ENCODE measurements at regions not wholly inside any gene's neighbourhood (a gene's known extent, or its start where the extent isn't known, plus 50 kb on each side); places are given as distances from the start of the nearest gene placed in this dataset.

- no peaks in the 10 kb centered on the region for H3K4me1 ChIP-seq (ENCODE audit: control extremely low read depth in 1 of 4, control insufficient read depth in 4 of 4, insufficient read depth in 4 of 4, low read length in 3 of 4)
- H3K27me3 ChIP-seq (replicated peaks in 2 of 5; ENCODE audit: control insufficient read depth in 4 of 5, insufficient read depth in 5 of 5, low read length in 4 of 5): no peaks in the 10 kb centered on the region
- POLR2A ChIA-PET: no interaction called here
- no peak overlapping the region for H3K4me3 ChIP-seq (ENCODE audit: control insufficient read depth in 1 of 7, extremely low read depth in 1 of 7, insufficient read depth in 4 of 7, low read depth in 2 of 7, low read length in 6 of 7)
- peaks cover 0 to 11% (median 6%) of the 10 kb centered on the region in 5 experiments for H3K9me3 ChIP-seq (ENCODE audit: control extremely low read depth in 1 of 5, control insufficient read depth in 4 of 5, insufficient read depth in 2 of 5, low read depth in 1 of 5, low read length in 4 of 5)
- H3K36me3 ChIP-seq (ENCODE audit: control insufficient read depth in 4 of 4, insufficient read depth in 4 of 4, low read length in 3 of 4): no peaks in the 10 kb centered on the region
- DNase-seq: no peak
- no peak overlapping the region for H3K27ac ChIP-seq (ENCODE audit: insufficient read depth in 1 of 2, low read depth in 1 of 2, low read length in 2 of 2, poor library complexity in 1 of 2, severe bottlenecking in 2 of 2)
- 87% methylated on average over 3 of the region's 3 CpGs for WGBS (ENCODE audit: insufficient coverage)
- CTCF ChIA-PET: no interaction called here
Observed at GRCh38 chr6:133171989-133172604, 69.1 kb upstream of the EYA4 start.

DNA sequence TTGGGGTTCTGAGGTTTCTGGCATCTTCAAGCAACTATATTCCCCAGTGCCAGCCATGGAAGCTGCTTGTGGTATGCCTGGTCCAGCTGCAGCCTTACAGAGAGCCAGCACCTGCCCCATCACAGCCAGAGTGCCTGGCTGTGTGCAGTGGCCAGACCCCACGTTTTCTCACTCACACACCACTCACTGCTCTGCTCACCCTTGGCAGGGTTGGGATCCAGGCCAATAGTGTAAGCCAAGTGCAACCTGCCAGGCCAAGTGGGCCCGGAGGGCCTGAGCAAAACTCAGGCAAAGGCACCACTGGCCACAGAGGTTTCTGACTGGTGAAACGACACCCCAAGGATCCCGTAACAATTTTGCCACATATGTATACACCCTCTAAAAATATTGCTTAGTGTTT lies 67.9 kb upstream of the EYA4 start:
- WGBS (ENCODE audit: insufficient coverage): 71% methylated on average over 2 of the region's 4 CpGs
- Histone ChIP-seq H3K27me3 (replicated peaks in 2 of 5; ENCODE audit: control insufficient read depth in 4 of 5, insufficient read depth in 5 of 5, low read length in 4 of 5) (no peaks in the 10 kb centered on the region), H3K36me3 (ENCODE audit: control insufficient read depth in 4 of 4, insufficient read depth in 4 of 4, low read length in 3 of 4) (no peaks in the 10 kb centered on the region), H3K4me3 (ENCODE audit: control insufficient read depth in 1 of 7, extremely low read depth in 1 of 7, insufficient read depth in 4 of 7, low read depth in 2 of 7, low read length in 6 of 7) (no peak overlapping the region), H3K9me3 (ENCODE audit: control extremely low read depth in 1 of 5, control insufficient read depth in 4 of 5, insufficient read depth in 2 of 5, low read depth in 1 of 5, low read length in 4 of 5) (peaks cover 0 to 11% (median 7%) of the 10 kb centered on the region in 5 experiments), H3K4me1 (ENCODE audit: control extremely low read depth in 1 of 4, control insufficient read depth in 4 of 4, insufficient read depth in 4 of 4, low read length in 3 of 4) (no peaks in the 10 kb centered on the region), H3K27ac (ENCODE audit: insufficient read depth in 1 of 2, low read depth in 1 of 2, low read length in 2 of 2, poor library complexity in 1 of 2, severe bottlenecking in 2 of 2) (no peak overlapping the region)
- no peak for DNase-seq
- POLR2A ChIA-PET: no interaction called here
- CTCF ChIA-PET: no interaction called here

GRCh38 chr6:133179481-133179880 lies 61.7 kb upstream of the EYA4 start:
- DNase-seq: no peak
- H3K27ac ChIP-seq (ENCODE audit: insufficient read depth in 1 of 2, low read depth in 1 of 2, low read length in 2 of 2, poor library complexity in 1 of 2, severe bottlenecking in 2 of 2): no peak overlapping the region
- H3K27me3 ChIP-seq (replicated peaks in 2 of 5; ENCODE audit: control insufficient read depth in 4 of 5, insufficient read depth in 5 of 5, low read length in 4 of 5): peaks cover 0 to 4% (median 2%) of the 10 kb centered on the region in 5 experiments
- POLR2A ChIA-PET: no interaction called here
- H3K9me3 ChIP-seq (ENCODE audit: control extremely low read depth in 1 of 5, control insufficient read depth in 4 of 5, insufficient read depth in 2 of 5, low read depth in 1 of 5, low read length in 4 of 5): peaks cover 0 to 2% (median 0%) of the 10 kb centered on the region in 5 experiments
- H3K4me3 ChIP-seq (ENCODE audit: control insufficient read depth in 1 of 7, extremely low read depth in 1 of 7, insufficient read depth in 4 of 7, low read depth in 2 of 7, low read length in 6 of 7): no peak overlapping the region
- CTCF ChIA-PET: no interaction called here
- H3K36me3 ChIP-seq (ENCODE audit: control insufficient read depth in 4 of 4, insufficient read depth in 4 of 4, low read length in 3 of 4): no peaks in the 10 kb centered on the region
- no peaks in the 10 kb centered on the region for H3K4me1 ChIP-seq (ENCODE audit: control extremely low read depth in 1 of 4, control insufficient read depth in 4 of 4, insufficient read depth in 4 of 4, low read length in 3 of 4)

DNA sequence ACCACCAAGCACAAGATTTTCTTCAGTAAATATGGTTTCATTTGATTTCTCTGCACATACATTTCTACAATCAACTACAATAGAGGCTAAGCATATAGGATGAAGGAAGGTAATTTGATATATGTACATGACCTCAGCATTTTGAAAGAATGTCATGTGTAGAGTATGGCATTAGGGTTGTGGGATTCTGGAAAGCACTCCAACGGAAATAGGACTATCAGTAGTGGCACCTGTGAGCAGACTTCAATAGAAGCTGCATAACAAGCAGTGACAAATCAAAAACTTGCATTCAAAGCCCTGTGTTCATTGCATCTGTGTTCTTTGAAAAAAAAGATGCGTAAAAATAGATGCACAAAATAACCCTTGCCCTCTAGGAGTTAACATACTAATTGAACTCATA lies 57.5 kb upstream of the EYA4 start:
- DNase-seq: no peak
- no peak overlapping the region for H3K4me3 ChIP-seq (ENCODE audit: control insufficient read depth in 1 of 7, extremely low read depth in 1 of 7, insufficient read depth in 4 of 7, low read depth in 2 of 7, low read length in 6 of 7)
- no peaks in the 10 kb centered on the region for H3K9me3 ChIP-seq (ENCODE audit: control extremely low read depth in 1 of 5, control insufficient read depth in 4 of 5, insufficient read depth in 2 of 5, low read depth in 1 of 5, low read length in 4 of 5)
- WGBS (ENCODE audit: insufficient coverage): 88% methylated on average over 1 of the region's 2 CpGs
- no peaks in the 10 kb centered on the region for H3K36me3 ChIP-seq (ENCODE audit: control insufficient read depth in 4 of 4, insufficient read depth in 4 of 4, low read length in 3 of 4)
- no peaks in the 10 kb centered on the region for H3K4me1 ChIP-seq (ENCODE audit: control extremely low read depth in 1 of 4, control insufficient read depth in 4 of 4, insufficient read depth in 4 of 4, low read length in 3 of 4)
- ChIA-PET POLR2A (no interaction called here), CTCF (interaction anchor here (1.2 kb wide), 1 partner anchor 369 kb away, joined by 3 read pairs; no protein-coding TSS in a partner anchor)
- H3K27me3 ChIP-seq (replicated peaks in 2 of 5; ENCODE audit: control insufficient read depth in 4 of 5, insufficient read depth in 5 of 5, low read length in 4 of 5): peaks cover 0 to 5% (median 2%) of the 10 kb centered on the region in 5 experiments
- no peak overlapping the region for H3K27ac ChIP-seq (ENCODE audit: insufficient read depth in 1 of 2, low read depth in 1 of 2, low read length in 2 of 2, poor library complexity in 1 of 2, severe bottlenecking in 2 of 2)

DNA sequence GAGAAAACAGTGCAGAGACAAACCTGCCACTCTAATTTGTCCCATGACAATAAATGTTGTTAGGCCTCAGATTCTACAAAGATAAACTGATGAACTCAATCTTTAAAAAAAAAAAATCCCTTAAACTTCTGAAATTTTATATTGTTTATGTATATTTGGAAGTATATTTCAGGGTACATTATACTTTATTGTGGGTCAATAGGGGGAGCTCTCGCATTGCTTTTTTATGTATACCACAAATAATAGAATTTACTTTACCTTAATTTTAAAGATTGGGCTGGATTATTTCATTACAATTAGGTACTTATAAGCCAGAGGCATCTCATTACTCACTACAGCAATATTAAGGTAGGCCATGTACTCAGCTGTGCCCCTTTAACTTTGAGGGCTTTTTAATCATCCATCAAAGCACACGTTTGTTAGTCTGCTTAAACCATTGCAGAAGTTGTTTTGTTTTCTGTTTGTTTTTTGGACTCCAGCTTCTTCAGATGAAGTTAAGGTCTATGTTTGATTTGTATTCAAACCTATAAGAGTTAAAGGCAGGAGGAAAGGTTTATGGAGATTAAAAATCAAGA lies 56.3 kb upstream of the EYA4 start:
- peak; percentile 7 to 43 (median 27) for DNase-seq
- Histone ChIP-seq H3K36me3 (ENCODE audit: control insufficient read depth in 4 of 4, insufficient read depth in 4 of 4, low read length in 3 of 4) (no peaks in the 10 kb centered on the region), H3K27me3 (replicated peaks in 2 of 5; ENCODE audit: control insufficient read depth in 4 of 5, insufficient read depth in 5 of 5, low read length in 4 of 5) (peaks cover 0 to 9% (median 3%) of the 10 kb centered on the region in 5 experiments), H3K9me3 (ENCODE audit: control extremely low read depth in 1 of 5, control insufficient read depth in 4 of 5, insufficient read depth in 2 of 5, low read depth in 1 of 5, low read length in 4 of 5) (no peaks in the 10 kb centered on the region), H3K4me1 (ENCODE audit: control extremely low read depth in 1 of 4, control insufficient read depth in 4 of 4, insufficient read depth in 4 of 4, low read length in 3 of 4) (no peaks in the 10 kb centered on the region), H3K4me3 (ENCODE audit: control insufficient read depth in 1 of 7, extremely low read depth in 1 of 7, insufficient read depth in 4 of 7, low read depth in 2 of 7, low read length in 6 of 7) (no peak overlapping the region), H3K27ac (ENCODE audit: insufficient read depth in 1 of 2, low read depth in 1 of 2, low read length in 2 of 2, poor library complexity in 1 of 2, severe bottlenecking in 2 of 2) (no peak overlapping the region)
- no CpG with 5 or more reads among the region's 2 CpGs for WGBS (ENCODE audit: insufficient coverage)
- ChIA-PET POLR2A (no interaction called here), CTCF (interaction anchor here (0.9 to 1.6 kb wide), 3 partner anchors 9 to 367 kb away, joined by 3 to 6 read pairs (median 4); no protein-coding TSS in a partner anchor)

GRCh38 chr6:133185731-133186130 lies 55.4 kb upstream of the EYA4 start:
- no peaks in the 10 kb centered on the region for H3K4me1 ChIP-seq (ENCODE audit: control extremely low read depth in 1 of 4, control insufficient read depth in 4 of 4, insufficient read depth in 4 of 4, low read length in 3 of 4)
- POLR2A ChIA-PET: no interaction called here
- H3K27ac ChIP-seq (ENCODE audit: insufficient read depth in 1 of 2, low read depth in 1 of 2, low read length in 2 of 2, poor library complexity in 1 of 2, severe bottlenecking in 2 of 2): no peak overlapping the region
- CTCF ChIA-PET: interaction anchor here (0.9 to 1.6 kb wide), 3 partner anchors 8 to 366 kb away, joined by 3 to 6 read pairs (median 4); no protein-coding TSS in a partner anchor
- H3K4me3 ChIP-seq (ENCODE audit: control insufficient read depth in 1 of 7, extremely low read depth in 1 of 7, insufficient read depth in 4 of 7, low read depth in 2 of 7, low read length in 6 of 7): no peak overlapping the region
- WGBS (ENCODE audit: insufficient coverage): no CpG with 5 or more reads among the region's 4 CpGs
- peaks cover under 1 to 12% (median 4%) of the 10 kb centered on the region in 5 experiments for H3K27me3 ChIP-seq (replicated peaks in 2 of 5; ENCODE audit: control insufficient read depth in 4 of 5, insufficient read depth in 5 of 5, low read length in 4 of 5)
- H3K36me3 ChIP-seq (ENCODE audit: control insufficient read depth in 4 of 4, insufficient read depth in 4 of 4, low read length in 3 of 4): no peaks in the 10 kb centered on the region
- H3K9me3 ChIP-seq (ENCODE audit: control extremely low read depth in 1 of 5, control insufficient read depth in 4 of 5, insufficient read depth in 2 of 5, low read depth in 1 of 5, low read length in 4 of 5): no peaks in the 10 kb centered on the region
- DNase-seq: no peak

DNA sequence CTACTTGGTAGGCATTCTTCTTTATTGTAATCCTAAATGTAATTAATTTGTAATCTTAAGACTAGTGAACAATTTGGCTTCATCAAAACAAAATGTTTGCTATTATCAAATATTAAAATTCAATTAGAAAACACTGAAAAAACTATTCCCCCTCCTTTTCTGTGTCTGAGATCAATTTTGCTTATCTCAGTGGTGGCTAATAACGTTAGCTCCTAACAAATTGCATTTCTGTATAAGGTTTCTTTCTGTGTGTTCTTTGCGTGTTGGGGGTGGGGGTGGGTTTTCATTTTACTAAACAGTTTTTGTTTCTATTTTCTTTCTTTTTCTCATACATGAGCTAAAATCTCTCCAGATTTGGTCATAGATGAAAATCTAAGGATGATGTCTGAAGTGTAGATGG lies 54.0 kb upstream of the EYA4 start:
- no peak overlapping the region for H3K27ac ChIP-seq (ENCODE audit: insufficient read depth in 1 of 2, low read depth in 1 of 2, low read length in 2 of 2, poor library complexity in 1 of 2, severe bottlenecking in 2 of 2)
- no peaks in the 10 kb centered on the region for H3K4me1 ChIP-seq (ENCODE audit: control extremely low read depth in 1 of 4, control insufficient read depth in 4 of 4, insufficient read depth in 4 of 4, low read length in 3 of 4)
- DNase-seq: no peak
- POLR2A ChIA-PET: no interaction called here
- CTCF ChIA-PET: interaction anchor here (1.5 kb wide), 1 partner anchor 8 kb away, joined by 5 read pairs; no protein-coding TSS in a partner anchor
- H3K36me3 ChIP-seq (ENCODE audit: control insufficient read depth in 4 of 4, insufficient read depth in 4 of 4, low read length in 3 of 4): no peaks in the 10 kb centered on the region
- no peaks in the 10 kb centered on the region for H3K9me3 ChIP-seq (ENCODE audit: control extremely low read depth in 1 of 5, control insufficient read depth in 4 of 5, insufficient read depth in 2 of 5, low read depth in 1 of 5, low read length in 4 of 5)
- H3K4me3 ChIP-seq (ENCODE audit: control insufficient read depth in 1 of 7, extremely low read depth in 1 of 7, insufficient read depth in 4 of 7, low read depth in 2 of 7, low read length in 6 of 7): no peak overlapping the region
- no CpG with 5 or more reads among the region's 2 CpGs for WGBS (ENCODE audit: insufficient coverage)
- peaks cover 2 to 16% (median 4%) of the 10 kb centered on the region in 5 experiments for H3K27me3 ChIP-seq (replicated peaks in 2 of 5; ENCODE audit: control insufficient read depth in 4 of 5, insufficient read depth in 5 of 5, low read length in 4 of 5)
